Liver (tissue), 3 donors: ENCODE measurements at regions not wholly inside any gene's neighbourhood (a gene's known extent, or its start where the extent isn't known, plus 50 kb on each side); places are given as distances from the start of the nearest gene placed in this dataset.

Experiments
- EGR1 ChIP-seq, 2 donors: IDR thresholded peaks; 2 replicates each; pipeline ENCODE4 v1.6.1; 2016 to 2018; ENCODE audit warnings: antibody characterized with exemption in 2 of 2, low read depth in 2 of 2
- GABPA ChIP-seq, 2 donors: IDR thresholded peaks in 1 of 2; conservative IDR thresholded peaks in 1 of 2; 2 replicates each; pipeline ENCODE4 v1.6.1; 2016; ENCODE audit warnings: antibody characterized with exemption in 2 of 2, mild to moderate bottlenecking in 1 of 2, moderate library complexity in 1 of 2
- RAD21 ChIP-seq, 2 donors: IDR thresholded peaks; 2 replicates each; pipeline ENCODE4 v1.6.1; 2016; ENCODE audit warnings: antibody characterized with exemption in 2 of 2, mild to moderate bottlenecking in 2 of 2
- SP1 ChIP-seq: IDR thresholded peaks from 2 replicates; pipeline ENCODE4 v1.6.1; 2018; ENCODE audit warnings: antibody characterized with exemption, mild to moderate bottlenecking
- TF ChIP-seq, protein P1 (sequence below): fragments of 150-350 bp; IDR thresholded peaks from 2 replicates; pipeline ENCODE4 v1.5.1; 2017; ENCODE audit warnings: improper control_type of control experiment, low read depth, low read length; ENCODE audit not compliant: missing input control
- TF ChIP-seq, protein P2 (sequence below): IDR thresholded peaks from 2 replicates; pipeline ENCODE4 v1.6.1; 2016; ENCODE audit warnings: antibody characterized with exemption
- TF ChIP-seq, protein P3 (sequence below): IDR thresholded peaks from 2 replicates; pipeline ENCODE4 v1.6.1; 2016; ENCODE audit warnings: antibody characterized with exemption
- donor health status: healthy.
- donor health status: healthy.

DNA sequence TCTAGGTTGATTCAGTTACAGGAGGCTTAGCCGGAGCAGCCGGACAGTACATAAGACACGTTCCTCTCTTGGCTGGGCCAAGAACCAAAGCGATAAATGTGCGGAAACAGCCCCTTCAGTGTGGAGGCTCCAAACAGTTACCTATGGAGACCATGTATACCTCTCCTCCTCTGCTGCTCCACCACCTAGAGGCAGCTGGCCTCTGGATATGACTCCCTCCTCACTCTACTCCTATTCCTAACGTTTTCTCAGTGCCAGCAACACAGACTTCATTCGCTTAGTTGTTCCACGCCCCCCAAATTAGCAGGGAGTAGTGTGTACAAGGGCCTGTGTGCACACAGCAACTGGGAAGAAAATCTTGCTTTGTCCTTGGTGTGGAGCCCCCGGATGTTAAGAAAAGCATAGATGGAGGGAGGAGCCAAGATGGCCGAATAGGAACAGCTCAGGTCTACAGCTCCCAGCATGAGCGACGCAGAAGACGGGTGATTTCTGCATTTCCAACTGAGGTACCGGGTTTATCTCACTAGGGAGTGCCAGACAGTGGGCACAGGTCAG, 362.3 kb upstream of the KIRREL3 start:
- TF ChIP-seq, protein P1, sequence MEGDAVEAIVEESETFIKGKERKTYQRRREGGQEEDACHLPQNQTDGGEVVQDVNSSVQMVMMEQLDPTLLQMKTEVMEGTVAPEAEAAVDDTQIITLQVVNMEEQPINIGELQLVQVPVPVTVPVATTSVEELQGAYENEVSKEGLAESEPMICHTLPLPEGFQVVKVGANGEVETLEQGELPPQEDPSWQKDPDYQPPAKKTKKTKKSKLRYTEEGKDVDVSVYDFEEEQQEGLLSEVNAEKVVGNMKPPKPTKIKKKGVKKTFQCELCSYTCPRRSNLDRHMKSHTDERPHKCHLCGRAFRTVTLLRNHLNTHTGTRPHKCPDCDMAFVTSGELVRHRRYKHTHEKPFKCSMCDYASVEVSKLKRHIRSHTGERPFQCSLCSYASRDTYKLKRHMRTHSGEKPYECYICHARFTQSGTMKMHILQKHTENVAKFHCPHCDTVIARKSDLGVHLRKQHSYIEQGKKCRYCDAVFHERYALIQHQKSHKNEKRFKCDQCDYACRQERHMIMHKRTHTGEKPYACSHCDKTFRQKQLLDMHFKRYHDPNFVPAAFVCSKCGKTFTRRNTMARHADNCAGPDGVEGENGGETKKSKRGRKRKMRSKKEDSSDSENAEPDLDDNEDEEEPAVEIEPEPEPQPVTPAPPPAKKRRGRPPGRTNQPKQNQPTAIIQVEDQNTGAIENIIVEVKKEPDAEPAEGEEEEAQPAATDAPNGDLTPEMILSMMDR, result no peak
- TF ChIP-seq SP1 (no peak), EGR1 (IDR thresholded peaks at IDR 0.05; ENCODE audit: low read depth in 2 of 2) (no peak), RAD21 (IDR thresholded peaks at IDR 0.05) (no peak), GABPA (IDR thresholded peaks at IDR 0.05 in 1 of 2, conservative IDR thresholded peaks at IDR 0.05 in 1 of 2) (no peak)
- TF ChIP-seq, protein P2, sequence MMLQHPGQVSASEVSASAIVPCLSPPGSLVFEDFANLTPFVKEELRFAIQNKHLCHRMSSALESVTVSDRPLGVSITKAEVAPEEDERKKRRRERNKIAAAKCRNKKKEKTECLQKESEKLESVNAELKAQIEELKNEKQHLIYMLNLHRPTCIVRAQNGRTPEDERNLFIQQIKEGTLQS, result no peak
- TF ChIP-seq, protein P3, sequence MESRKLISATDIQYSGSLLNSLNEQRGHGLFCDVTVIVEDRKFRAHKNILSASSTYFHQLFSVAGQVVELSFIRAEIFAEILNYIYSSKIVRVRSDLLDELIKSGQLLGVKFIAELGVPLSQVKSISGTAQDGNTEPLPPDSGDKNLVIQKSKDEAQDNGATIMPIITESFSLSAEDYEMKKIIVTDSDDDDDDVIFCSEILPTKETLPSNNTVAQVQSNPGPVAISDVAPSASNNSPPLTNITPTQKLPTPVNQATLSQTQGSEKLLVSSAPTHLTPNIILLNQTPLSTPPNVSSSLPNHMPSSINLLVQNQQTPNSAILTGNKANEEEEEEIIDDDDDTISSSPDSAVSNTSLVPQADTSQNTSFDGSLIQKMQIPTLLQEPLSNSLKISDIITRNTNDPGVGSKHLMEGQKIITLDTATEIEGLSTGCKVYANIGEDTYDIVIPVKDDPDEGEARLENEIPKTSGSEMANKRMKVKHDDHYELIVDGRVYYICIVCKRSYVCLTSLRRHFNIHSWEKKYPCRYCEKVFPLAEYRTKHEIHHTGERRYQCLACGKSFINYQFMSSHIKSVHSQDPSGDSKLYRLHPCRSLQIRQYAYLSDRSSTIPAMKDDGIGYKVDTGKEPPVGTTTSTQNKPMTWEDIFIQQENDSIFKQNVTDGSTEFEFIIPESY, result no peak
